IPS-15b (cell line): ENCODE measurements at regions not wholly inside any gene's neighbourhood (a gene's known extent, or its start where the extent isn't known, plus 50 kb on each side); places are given as distances from the start of the nearest gene placed in this dataset.

ENCODE experiments used
- H3K27me3 ChIP-seq: one replicate; pipeline ENCODE4 v1.6.1; 2013; ENCODE audit warnings: low read length; ENCODE audit not compliant: control insufficient read depth, insufficient read depth
- H3K36me3 ChIP-seq: one replicate; pipeline ENCODE4 v1.6.1; 2013; ENCODE audit warnings: low read length; ENCODE audit not compliant: control insufficient read depth, insufficient read depth
- H3K4me1 ChIP-seq: one replicate; pipeline ENCODE4 v1.6.1; 2013; ENCODE audit warnings: mild to moderate bottlenecking, low read length; ENCODE audit not compliant: control insufficient read depth, insufficient read depth
- H3K4me3 ChIP-seq: one replicate; pipeline ENCODE4 v1.5.1; 2013; ENCODE audit warnings: low read depth, low read length
- H3K9ac ChIP-seq: one replicate; pipeline ENCODE4 v1.6.1; 2013; ENCODE audit warnings: low read depth, mild to moderate bottlenecking, low read length
- H3K9me3 ChIP-seq: one replicate; pipeline ENCODE4 v1.6.1; 2013; ENCODE audit warnings: mild to moderate bottlenecking, low read length; ENCODE audit not compliant: control insufficient read depth, insufficient read depth

- H3K36me3 ChIP-seq = no peaks in the 10 kb centered on the region
- H3K9ac ChIP-seq = no peak overlapping the region
- no peaks in the 10 kb centered on the region for H3K9me3 ChIP-seq
- H3K4me3 ChIP-seq = no peak overlapping the region
- no peaks in the 10 kb centered on the region for H3K4me1 ChIP-seq
- no peaks in the 10 kb centered on the region for H3K27me3 ChIP-seq
Measured at GRCh38 chr9:8078641-8079140, 279.1 kb upstream of the DMAC1 start.

GRCh38 chr9:8074713-8075286 is 275.2 kb upstream of the DMAC1 start:
- H3K36me3 ChIP-seq = no peaks in the 10 kb centered on the region
- H3K27me3 ChIP-seq = no peaks in the 10 kb centered on the region
- H3K9ac ChIP-seq = no peak overlapping the region
- H3K4me1 ChIP-seq = peaks cover 3% of the 10 kb centered on the region
- H3K9me3 ChIP-seq = no peaks in the 10 kb centered on the region
- H3K4me3 ChIP-seq = no peak overlapping the region

- no peak overlapping the region for H3K9ac ChIP-seq
- peaks cover 3% of the 10 kb centered on the region for H3K4me1 ChIP-seq
- no peaks in the 10 kb centered on the region for H3K27me3 ChIP-seq
- H3K36me3 ChIP-seq = no peaks in the 10 kb centered on the region
- no peak overlapping the region for H3K4me3 ChIP-seq
- H3K9me3 ChIP-seq = no peaks in the 10 kb centered on the region
Measured at GRCh38 chr9:8071445-8071798, 271.8 kb upstream of the DMAC1 start.

GRCh38 chr9:8070779-8071444 is 271.3 kb upstream of the DMAC1 start:
- Histone ChIP-seq H3K4me3 (no peak overlapping the region), H3K36me3 (no peaks in the 10 kb centered on the region), H3K4me1 (peaks cover 3% of the 10 kb centered on the region), H3K27me3 (no peaks in the 10 kb centered on the region), H3K9me3 (no peaks in the 10 kb centered on the region), H3K9ac (no peak overlapping the region)

GRCh38 chr9:8062459-8062858 is 262.9 kb upstream of the DMAC1 start:
- Histone ChIP-seq H3K27me3 (no peaks in the 10 kb centered on the region), H3K4me3 (no peak overlapping the region), H3K4me1 (no peaks in the 10 kb centered on the region), H3K9ac (no peak overlapping the region), H3K36me3 (no peaks in the 10 kb centered on the region), H3K9me3 (no peaks in the 10 kb centered on the region)

GRCh38 chr9:8053501-8053900 is 253.9 kb upstream of the DMAC1 start:
- Histone ChIP-seq H3K36me3 (no peaks in the 10 kb centered on the region), H3K4me3 (no peak overlapping the region), H3K4me1 (no peaks in the 10 kb centered on the region), H3K9me3 (peaks cover 4% of the 10 kb centered on the region), H3K9ac (no peak overlapping the region), H3K27me3 (no peaks in the 10 kb centered on the region)

- Histone ChIP-seq H3K36me3 (no peaks in the 10 kb centered on the region), H3K27me3 (no peaks in the 10 kb centered on the region), H3K4me1 (no peaks in the 10 kb centered on the region), H3K4me3 (no peak overlapping the region), H3K9me3 (peaks cover 4% of the 10 kb centered on the region), H3K9ac (no peak overlapping the region)
Measured at GRCh38 chr9:8052991-8053390, 253.4 kb upstream of the DMAC1 start.

- Histone ChIP-seq H3K9ac (no peak overlapping the region), H3K9me3 (peaks cover 5% of the 10 kb centered on the region), H3K4me1 (no peaks in the 10 kb centered on the region), H3K4me3 (no peak overlapping the region), H3K36me3 (no peaks in the 10 kb centered on the region), H3K27me3 (no peaks in the 10 kb centered on the region)
Measured at GRCh38 chr9:8037745-8038144, 238.2 kb upstream of the DMAC1 start.

GRCh38 chr9:8036914-8037524 is 237.4 kb upstream of the DMAC1 start:
- Histone ChIP-seq H3K4me1 (no peaks in the 10 kb centered on the region), H3K4me3 (no peak overlapping the region)

GRCh38 chr9:8033794-8034193 is 234.2 kb upstream of the DMAC1 start:
- no peaks in the 10 kb centered on the region for H3K36me3 ChIP-seq
- no peak overlapping the region for H3K4me3 ChIP-seq

More at GRCh38 chr9:8036914-8037524, 237.4 kb upstream of the DMAC1 start:
- Histone ChIP-seq H3K9ac (no peak overlapping the region), H3K27me3 (no peaks in the 10 kb centered on the region), H3K9me3 (peaks cover 5% of the 10 kb centered on the region), H3K36me3 (no peaks in the 10 kb centered on the region)

GRCh38 chr9:8030095-8030494 is 230.5 kb upstream of the DMAC1 start:
- H3K9ac ChIP-seq = no peak overlapping the region
- H3K4me3 ChIP-seq = no peak overlapping the region
- H3K9me3 ChIP-seq = no peaks in the 10 kb centered on the region
- H3K4me1 ChIP-seq = no peaks in the 10 kb centered on the region
- no peaks in the 10 kb centered on the region for H3K36me3 ChIP-seq
- no peaks in the 10 kb centered on the region for H3K27me3 ChIP-seq

More at GRCh38 chr9:8033794-8034193, 234.2 kb upstream of the DMAC1 start:
- no peaks in the 10 kb centered on the region for H3K27me3 ChIP-seq
- no peaks in the 10 kb centered on the region for H3K4me1 ChIP-seq
- peaks cover 5% of the 10 kb centered on the region for H3K9me3 ChIP-seq
- H3K9ac ChIP-seq = no peak overlapping the region

- Histone ChIP-seq H3K4me3 (no peak overlapping the region), H3K4me1 (no peaks in the 10 kb centered on the region)
Measured at GRCh38 chr9:8027351-8027750, 227.8 kb upstream of the DMAC1 start.

More at GRCh38 chr9:8027351-8027750, 227.8 kb upstream of the DMAC1 start:
- no peaks in the 10 kb centered on the region for H3K9me3 ChIP-seq
- H3K36me3 ChIP-seq = no peaks in the 10 kb centered on the region
- H3K27me3 ChIP-seq = no peaks in the 10 kb centered on the region
- H3K9ac ChIP-seq = no peak overlapping the region
